ENCODE measurements at regions not wholly inside any gene's neighbourhood (a gene's known extent, or its start where the extent isn't known, plus 50 kb on each side); places are given as distances from the start of the nearest gene placed in this dataset.

- Mint-ChIP-seq H3K9me3 (peaks cover 7% of the 10 kb centered on the region), H3K36me3 (peaks cover 25% of the 10 kb centered on the region), H3K4me3 (no peak overlapping the region)
Observed at GRCh38 chr6:122524056-122524455, 52.4 kb upstream of the SERINC1 start.

GRCh38 chr6:122530440-122531046, 58.9 kb upstream of the SERINC1 start:
- Mint-ChIP-seq H3K36me3 (peaks cover 10% of the 10 kb centered on the region), H3K4me3 (no peak overlapping the region), H3K27me3 (no peaks in the 10 kb centered on the region), H3K4me1 (ENCODE audit: unreplicated experiment) (no peaks in the 10 kb centered on the region), H3K27ac (no peak overlapping the region), H3K9me3 (peaks cover 7% of the 10 kb centered on the region)
- peak; percentile 82 for TF ChIP-seq CTCF (conservative IDR thresholded peaks at IDR 0.05)
- no peak for DNase-seq (ENCODE audit: extremely low spot score, unreplicated experiment)

More at GRCh38 chr6:122524056-122524455, 52.4 kb upstream of the SERINC1 start:
- no peak for TF ChIP-seq CTCF (conservative IDR thresholded peaks at IDR 0.05)
- DNase-seq (ENCODE audit: extremely low spot score, unreplicated experiment) = no peak
- no peak overlapping the region for H3K27ac Mint-ChIP-seq
- H3K27me3 Mint-ChIP-seq = no peaks in the 10 kb centered on the region
- no peaks in the 10 kb centered on the region for H3K4me1 Mint-ChIP-seq (ENCODE audit: unreplicated experiment)

- Mint-ChIP-seq H3K36me3 (peaks cover 10% of the 10 kb centered on the region), H3K27ac (no peak overlapping the region), H3K4me3 (no peak overlapping the region), H3K4me1 (ENCODE audit: unreplicated experiment) (no peaks in the 10 kb centered on the region), H3K27me3 (no peaks in the 10 kb centered on the region), H3K9me3 (no peaks in the 10 kb centered on the region)
- DNase-seq (ENCODE audit: extremely low spot score, unreplicated experiment) = no peak
- TF ChIP-seq CTCF (conservative IDR thresholded peaks at IDR 0.05) = no peak
Observed at GRCh38 chr6:122548281-122548680, 61.9 kb upstream of the PKIB start.

- H3K27ac Mint-ChIP-seq = no peak overlapping the region
- no peaks in the 10 kb centered on the region for H3K4me1 Mint-ChIP-seq (ENCODE audit: unreplicated experiment)
- no peaks in the 10 kb centered on the region for H3K27me3 Mint-ChIP-seq
- H3K4me3 Mint-ChIP-seq = no peak overlapping the region
- TF ChIP-seq CTCF (conservative IDR thresholded peaks at IDR 0.05) = no peak
- no peaks in the 10 kb centered on the region for H3K9me3 Mint-ChIP-seq
- no peak for DNase-seq (ENCODE audit: extremely low spot score, unreplicated experiment)
- H3K36me3 Mint-ChIP-seq = peaks cover 10% of the 10 kb centered on the region
Observed at GRCh38 chr6:122548820-122549219, 61.4 kb upstream of the PKIB start.

GRCh38 chr6:122553697-122554096, 56.5 kb upstream of the PKIB start:
- no peak for DNase-seq (ENCODE audit: extremely low spot score, unreplicated experiment)
- H3K9me3 Mint-ChIP-seq = peaks cover 6% of the 10 kb centered on the region
- H3K4me1 Mint-ChIP-seq (ENCODE audit: unreplicated experiment) = no peaks in the 10 kb centered on the region
- TF ChIP-seq CTCF (conservative IDR thresholded peaks at IDR 0.05) = no peak
- H3K36me3 Mint-ChIP-seq = peaks cover 5% of the 10 kb centered on the region
- no peak overlapping the region for H3K4me3 Mint-ChIP-seq
- H3K27ac Mint-ChIP-seq = no peak overlapping the region
- no peaks in the 10 kb centered on the region for H3K27me3 Mint-ChIP-seq

GRCh38 chr6:122555561-122555960, 54.6 kb upstream of the PKIB start:
- peaks cover 10% of the 10 kb centered on the region for H3K9me3 Mint-ChIP-seq
- H3K36me3 Mint-ChIP-seq = peaks cover 5% of the 10 kb centered on the region
- no peak for TF ChIP-seq CTCF (conservative IDR thresholded peaks at IDR 0.05)
- DNase-seq (ENCODE audit: extremely low spot score, unreplicated experiment) = no peak
- no peaks in the 10 kb centered on the region for H3K27me3 Mint-ChIP-seq
- no peaks in the 10 kb centered on the region for H3K4me1 Mint-ChIP-seq (ENCODE audit: unreplicated experiment)
- no peak overlapping the region for H3K27ac Mint-ChIP-seq
- H3K4me3 Mint-ChIP-seq = no peak overlapping the region
